Peyer's patch (tissue), 4 donors: ENCODE measurements at regions not wholly inside any gene's neighbourhood (a gene's known extent, or its start where the extent isn't known, plus 50 kb on each side); places are given as distances from the start of the nearest gene placed in this dataset.

Experiments used
- CTCF ChIP-seq, 6 experiments: fragments of 450-650 bp in 4 of 6; fragments of 200-600 bp in 2 of 6; sonication (generic) in 1 of 6; IDR thresholded peaks; one replicate each; pipeline ENCODE4 v1.5.1; 2017 to 2019; ENCODE audit warnings: antibody characterized with exemption in 6 of 6, mild to moderate bottlenecking in 3 of 6, moderate library complexity in 1 of 6
- POLR2A ChIP-seq, 2 donors: fragments of 450-650 bp; IDR thresholded peaks; one replicate each; pipeline ENCODE4 v1.5.1; 2017; ENCODE audit warnings: antibody characterized with exemption in 2 of 2, mild to moderate bottlenecking in 2 of 2, moderate library complexity in 2 of 2

- TF ChIP-seq CTCF (IDR thresholded peaks at IDR 0.05) (no peak), POLR2A (IDR thresholded peaks at IDR 0.05) (no peak)
Measured at GRCh38 chr7:46902463-46902862, 679.4 kb downstream of the TNS3 start.
